ELR (cell line): ENCODE measurements at regions not wholly inside any gene's neighbourhood (a gene's known extent, or its start where the extent isn't known, plus 50 kb on each side); places are given as distances from the start of the nearest gene placed in this dataset.
"Not testable (repeated sequence)": the region's sequence is repeated elsewhere in the genome, so short reads cannot be mapped to it uniquely, and the experiment has no call there.

ENCODE experiments used
- DNase-seq: peaks from one replicate; pipeline ENCODE4 v3.0.0-alpha.2; 2015; ENCODE audit warnings: low read depth

DNA sequence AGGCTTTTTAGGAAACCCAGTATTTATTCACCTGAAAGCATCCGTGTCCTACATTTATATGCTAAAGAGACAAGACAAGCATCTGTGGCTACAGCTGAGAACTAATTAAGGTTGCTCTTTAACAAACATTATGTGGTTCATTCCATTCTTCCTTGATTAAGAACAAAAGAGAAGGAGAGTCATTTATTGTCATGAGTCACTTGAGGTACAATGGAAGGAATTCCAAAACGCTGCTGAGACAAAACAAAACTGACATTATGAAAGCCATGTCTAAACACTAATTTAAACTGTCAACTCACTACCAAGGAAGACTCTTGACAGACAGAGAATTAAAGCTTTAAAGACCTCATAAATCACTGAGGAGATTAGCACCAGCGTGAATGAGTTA lies 214.4 kb downstream of the BMP4 start:
- DNase-seq = no peak

DNA sequence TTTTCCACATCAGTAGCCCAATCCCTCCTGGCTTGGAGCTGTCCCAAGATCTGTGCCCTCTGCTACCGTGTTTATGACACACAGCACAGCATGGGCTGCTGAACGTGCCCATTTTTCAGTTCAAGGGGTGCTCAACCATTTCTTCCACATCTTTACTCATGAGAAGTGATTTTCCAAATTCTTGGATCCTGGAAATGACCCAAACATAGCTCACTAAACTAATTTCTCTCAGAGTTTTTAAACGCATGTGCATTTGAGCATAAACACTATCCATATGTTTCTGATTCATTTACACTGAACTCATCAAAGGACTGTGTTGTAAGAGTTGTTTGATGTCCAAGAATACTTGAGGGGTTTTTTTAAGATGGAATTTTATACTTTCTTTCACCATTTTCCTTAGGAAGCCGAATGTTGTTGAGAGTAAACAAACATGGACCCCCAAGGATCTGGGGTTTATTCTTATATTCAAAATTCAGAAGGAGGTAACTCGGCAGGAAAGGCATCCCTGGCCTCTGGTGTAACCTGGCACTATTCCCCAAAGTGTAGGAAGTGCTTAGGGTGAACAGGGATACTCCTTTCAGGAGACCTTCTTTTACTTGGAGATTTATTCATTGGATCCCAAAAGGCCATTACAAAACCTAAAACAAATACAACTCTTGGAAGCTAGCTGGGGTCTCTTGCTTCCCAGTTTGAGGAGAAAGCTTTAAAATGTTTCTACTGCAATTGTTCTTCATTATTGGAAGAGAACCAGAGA lies 215.0 kb downstream of the BMP4 start:
- DNase-seq = no peak

DNA sequence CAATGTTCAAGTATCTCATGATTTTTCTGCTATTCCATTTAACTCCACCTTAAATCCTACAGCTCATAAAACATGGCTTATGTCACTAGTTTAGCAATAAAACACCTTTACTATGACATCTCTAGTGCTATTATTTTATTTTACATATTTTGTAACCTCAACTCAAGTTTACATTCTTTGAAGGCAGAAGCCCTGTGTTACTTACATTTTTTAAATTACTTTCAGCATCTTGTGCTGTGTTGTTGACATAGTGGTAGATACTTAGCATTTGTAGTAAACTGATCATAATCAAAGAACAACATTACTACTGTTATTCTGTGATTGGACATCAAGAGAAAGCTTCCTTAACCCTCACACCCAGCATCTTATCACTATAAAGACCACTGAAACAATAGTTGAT lies 216.1 kb downstream of the BMP4 start:
- DNase-seq = no peak

DNA sequence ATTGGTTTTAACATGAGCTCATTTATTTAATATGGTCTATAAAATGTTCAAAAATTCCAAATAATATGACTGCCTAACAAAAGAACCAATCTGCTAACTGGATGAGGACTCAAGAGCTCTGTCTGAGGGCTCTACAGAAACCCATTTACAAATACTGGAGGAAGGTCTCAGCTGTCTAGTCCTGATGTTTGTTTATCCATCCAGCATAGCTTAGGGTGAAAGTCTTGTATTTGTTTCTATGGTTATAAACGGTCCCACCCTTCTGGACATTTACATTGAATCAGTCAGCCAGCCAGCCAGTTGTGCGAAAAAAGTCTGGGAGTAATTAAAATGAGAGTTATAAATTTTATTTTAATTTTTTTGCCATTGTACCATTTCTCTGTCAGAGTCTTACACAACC lies 220.7 kb downstream of the BMP4 start:
- no peak for DNase-seq

DNA sequence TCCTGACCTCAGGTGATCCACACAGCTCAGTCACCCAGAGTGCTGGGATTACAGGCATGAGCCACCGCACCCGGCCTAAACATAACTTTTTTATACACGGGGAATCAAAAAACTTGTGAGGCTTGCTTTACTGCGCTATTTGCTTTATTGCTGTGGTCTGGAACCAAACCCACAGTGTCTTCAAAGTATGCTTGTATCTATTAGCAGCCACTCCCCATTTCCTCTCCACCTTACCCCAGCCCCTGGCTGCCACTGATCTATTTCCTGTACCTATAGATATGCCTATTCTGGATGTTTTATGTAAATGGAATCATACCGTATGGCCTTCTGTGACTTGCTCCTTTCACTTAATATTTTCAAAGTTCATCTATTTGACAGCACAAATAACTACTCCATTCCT lies 233.4 kb downstream of the BMP4 start:
- no peak for DNase-seq

DNA sequence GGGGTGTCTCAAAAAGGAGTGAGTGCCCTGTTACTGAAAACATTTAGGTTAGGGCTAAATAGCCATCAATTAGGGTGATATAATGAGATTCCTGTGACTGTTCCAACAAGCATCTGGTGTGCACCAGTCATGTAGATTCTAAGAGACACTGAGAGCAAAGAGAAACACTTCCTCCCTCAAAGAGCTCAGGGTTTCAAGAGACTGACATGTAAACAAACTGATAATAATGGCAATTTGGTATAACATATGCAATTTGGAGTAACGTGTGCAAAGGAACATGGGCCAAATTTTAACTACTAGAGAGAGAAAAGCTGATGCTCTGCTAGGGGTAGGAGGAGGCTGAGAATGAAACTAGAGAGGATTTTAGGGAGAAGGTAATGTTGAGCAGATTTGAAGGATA lies 237.1 kb downstream of the BMP4 start:
- no peak for DNase-seq

DNA sequence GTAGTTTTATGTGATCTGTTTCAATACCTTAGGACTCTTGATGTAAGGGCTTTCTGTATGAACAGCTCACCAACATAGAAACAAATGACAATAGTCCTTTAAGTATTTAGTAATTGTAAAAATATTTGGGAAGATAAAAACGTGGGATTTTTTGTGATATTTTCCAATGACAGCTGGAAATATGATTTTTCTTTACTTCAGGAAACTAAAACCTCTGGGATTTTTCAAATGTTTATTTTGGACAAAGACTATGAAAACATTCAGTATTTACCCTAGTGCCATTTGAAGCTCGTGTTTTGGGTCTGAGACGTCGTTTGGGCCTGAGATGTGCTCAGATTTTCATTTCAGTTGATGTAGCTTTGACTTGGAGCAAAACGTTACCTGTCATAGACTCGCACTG lies 240.0 kb downstream of the BMP4 start:
- DNase-seq = no peak

DNA sequence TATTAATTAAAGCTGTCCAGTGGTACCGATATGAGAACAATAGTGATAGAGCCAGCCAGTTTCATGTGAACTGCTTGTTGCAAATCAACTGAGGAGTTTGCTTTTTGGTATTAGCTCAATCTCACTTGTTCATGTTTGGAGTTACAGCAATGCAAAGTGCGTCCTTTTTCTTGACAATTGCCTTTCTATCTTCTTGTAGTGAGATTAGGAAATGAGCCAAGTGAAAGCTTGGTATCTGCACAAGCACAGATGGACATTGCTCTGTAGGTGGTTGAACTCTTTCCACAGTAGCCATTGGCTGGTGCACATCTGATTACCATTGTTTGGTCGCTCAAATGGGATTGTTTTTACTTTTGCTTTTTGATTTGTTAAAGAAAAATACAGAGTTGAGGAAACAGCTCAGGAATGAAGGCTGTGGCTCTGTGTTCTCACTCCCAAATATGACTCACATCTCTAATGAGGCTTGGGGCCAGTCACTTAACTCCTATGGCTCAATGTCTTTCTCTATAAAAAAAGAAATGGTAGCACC lies 241.4 kb downstream of the BMP4 start:
- DNase-seq = peak; percentile 35

DNA sequence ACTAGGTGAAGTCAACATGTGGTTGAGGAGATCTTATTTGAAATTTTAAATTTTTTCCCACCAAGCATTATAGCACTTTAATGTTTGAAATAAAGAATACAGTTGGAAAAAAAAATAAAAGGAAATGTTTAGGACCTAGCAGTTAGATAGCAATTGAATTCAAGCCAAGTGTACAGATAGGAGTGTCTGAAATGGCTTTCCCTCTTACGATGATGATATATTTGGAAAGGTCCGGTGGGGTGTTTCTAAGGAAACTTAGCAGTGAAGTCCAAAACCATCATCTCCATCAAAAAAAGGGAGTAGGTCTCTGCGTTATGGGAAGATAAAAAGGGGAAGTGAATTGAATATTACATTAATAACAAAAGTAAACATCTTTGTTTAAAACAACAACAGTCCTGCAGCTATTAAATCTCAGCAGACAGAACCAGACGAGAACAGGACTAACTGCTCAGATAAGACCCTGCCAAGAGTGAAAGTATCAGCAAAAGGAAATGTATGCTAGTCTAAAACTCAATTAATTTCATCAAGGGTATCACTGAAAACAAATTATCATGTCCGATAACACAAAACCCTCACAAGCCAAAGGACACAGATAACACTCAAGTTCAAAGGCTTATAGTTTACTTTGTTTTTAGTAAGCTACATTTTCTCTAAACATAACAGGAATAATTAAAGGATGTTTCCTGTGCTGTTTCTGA lies 242.0 kb downstream of the BMP4 start:
- no peak for DNase-seq

DNA sequence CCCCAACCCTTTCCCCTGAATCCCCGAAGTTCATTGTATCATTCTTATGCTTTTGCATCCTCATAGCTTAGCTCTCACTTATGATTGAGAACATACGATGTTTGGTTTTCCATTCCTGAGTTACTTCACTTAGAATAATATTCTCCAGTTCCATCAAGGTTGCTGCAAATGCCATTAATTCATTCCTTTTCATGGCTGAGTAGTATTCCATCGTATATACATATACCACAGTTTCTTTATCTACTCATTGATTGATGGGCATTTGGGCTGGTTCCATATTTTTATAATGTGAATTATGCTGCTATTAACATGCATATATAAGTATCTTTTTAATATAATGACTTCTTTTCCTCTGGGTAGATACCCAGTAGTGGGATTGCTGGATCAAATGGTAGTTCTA lies 243.7 kb downstream of the BMP4 start:
- not testable (repeated sequence) for DNase-seq

DNA sequence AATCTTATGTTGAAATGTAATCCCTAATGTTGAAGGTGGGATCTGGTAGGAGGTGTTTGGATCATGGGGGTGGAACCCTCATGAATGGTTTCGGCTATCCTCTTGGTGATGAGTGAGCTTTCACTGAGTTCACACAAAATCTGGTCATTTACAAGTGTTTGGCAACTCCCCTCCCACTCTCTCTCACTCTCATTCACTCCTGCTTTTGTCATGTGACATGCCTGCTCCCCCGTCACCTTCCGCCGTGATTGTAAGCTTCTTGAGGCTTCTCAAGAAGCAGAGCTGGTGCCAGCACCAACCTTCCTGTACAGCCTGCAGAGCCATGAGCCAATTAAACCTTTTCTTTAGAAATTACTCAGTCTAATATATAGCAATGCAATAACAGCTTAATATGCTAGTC lies 245.4 kb downstream of the BMP4 start:
- no peak for DNase-seq

DNA sequence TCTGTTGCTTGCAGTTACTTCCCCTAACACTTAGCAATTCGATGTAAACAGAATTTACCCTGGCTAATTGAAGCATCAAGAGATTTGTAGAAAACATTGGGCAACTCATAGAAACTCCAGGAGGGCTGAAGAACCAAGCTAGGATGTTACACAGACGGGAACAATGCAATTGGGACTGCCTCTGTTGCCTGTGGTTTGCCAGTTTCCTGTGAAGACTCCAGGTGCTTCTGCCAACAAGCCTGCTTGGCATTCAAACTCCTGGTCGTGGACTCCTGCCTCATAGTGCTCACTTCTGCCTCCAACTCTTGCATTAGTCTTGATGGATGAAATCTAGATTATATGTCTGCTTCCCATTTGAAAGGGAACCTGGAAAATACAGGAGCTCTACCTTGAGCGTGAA lies 246.0 kb downstream of the BMP4 start:
- DNase-seq = no peak

DNA sequence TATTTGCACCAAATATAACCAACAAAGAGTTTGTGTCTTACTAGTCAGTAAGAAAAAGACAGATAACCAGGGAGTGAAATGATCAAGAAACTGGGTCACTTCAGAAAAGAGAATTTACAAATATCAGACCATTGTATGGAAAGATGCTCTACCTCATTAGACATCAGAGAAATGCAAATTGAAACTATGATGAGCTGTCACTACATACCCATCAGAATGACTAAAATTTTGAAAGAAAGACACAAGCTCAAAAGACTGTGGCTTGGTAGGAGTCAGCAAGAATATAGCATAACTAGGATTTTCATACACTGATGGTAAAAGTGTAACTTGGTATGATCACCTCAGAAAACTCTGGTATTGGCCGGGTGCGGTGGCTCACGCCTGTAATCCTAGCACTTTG lies 247.2 kb downstream of the BMP4 start:
- DNase-seq = no peak

DNA sequence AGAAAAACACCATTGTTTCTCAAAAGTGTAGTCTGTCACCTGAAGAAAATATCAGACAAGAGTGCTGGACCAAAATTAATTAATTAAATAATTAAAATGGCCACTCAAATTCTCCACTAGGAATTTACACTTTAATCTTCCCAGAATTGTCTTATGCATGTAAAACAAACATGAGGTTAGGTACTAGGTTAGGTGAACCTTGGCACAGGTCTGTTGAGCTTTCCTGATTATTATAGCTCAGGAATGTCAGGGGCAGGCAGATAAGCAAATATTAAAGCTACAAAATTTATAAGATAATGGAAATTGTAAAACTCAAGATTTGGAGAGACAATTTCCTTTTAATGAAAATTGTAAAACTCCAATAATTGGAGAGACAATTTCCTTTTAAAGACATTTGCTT lies 253.2 kb downstream of the BMP4 start:
- no peak for DNase-seq

DNA sequence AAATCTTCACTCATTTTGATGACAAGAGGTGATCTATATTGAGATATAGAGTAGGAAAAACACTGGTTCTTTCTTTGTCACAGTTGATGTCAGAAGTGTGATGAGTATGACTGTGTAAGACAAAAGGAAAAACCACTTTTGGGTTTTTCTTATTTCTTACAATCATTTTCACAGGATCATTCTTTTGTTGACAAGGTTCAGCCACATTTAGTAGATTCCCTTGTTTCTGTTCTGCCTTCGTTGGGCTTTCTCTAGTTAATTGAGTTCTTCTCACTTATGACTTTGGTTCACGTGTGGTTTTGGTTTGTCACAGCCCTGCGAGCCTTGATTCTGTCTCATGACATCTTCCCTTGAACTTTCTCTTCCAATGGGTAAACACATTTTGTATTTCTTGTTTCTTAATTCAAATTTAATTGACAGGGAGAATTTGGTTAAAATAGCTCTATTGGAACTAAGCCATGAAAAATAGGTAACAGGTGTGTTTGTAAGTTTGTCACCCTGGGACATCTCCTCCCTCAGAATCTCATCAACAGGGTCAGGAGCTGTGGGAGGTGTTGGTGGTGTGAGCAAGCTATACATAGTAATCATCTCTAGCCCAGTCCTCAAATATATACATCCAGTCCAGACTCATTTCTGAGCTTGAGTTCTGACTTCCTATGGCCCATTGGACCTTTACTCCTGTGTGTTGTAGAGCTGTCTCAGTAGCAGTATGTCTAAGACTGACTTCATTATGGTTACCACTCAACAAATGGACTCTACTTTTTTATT lies 255.3 kb downstream of the BMP4 start:
- DNase-seq = no peak

DNA sequence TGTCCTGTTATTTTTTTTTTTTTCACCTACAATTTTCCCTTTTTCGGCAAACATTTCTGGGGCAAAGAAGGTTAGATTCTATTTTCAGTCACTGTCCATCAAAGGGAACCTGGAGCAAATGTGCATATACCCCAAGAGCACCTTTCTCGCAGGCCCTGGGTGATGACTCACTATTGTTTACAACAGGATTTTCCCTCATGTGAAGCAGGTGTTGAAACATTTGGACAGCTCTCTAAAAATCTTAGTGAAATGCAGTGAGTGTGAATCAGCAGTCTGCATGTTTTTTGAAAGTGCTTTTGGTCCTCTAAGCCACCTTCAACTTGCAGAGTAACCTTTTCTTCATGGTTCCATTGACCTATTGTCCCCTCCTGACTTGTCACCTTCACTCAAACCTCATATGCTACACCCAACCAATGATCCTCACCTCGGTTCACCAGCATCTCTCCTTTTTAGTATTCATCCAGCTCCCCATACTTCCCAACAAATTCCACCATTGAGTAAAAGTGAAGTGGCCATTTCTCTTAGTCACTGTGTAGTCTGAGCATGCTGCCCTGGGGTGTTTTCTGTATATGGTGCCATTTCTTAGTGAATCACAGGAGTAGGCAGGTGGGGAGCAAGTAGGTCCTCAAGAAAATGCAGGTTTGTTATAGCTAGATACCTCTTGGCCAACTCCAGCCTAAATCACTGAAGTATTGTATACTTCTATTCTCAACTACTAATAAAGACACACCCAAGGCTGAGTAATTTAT lies 260.2 kb downstream of the BMP4 start:
- DNase-seq = no peak

DNA sequence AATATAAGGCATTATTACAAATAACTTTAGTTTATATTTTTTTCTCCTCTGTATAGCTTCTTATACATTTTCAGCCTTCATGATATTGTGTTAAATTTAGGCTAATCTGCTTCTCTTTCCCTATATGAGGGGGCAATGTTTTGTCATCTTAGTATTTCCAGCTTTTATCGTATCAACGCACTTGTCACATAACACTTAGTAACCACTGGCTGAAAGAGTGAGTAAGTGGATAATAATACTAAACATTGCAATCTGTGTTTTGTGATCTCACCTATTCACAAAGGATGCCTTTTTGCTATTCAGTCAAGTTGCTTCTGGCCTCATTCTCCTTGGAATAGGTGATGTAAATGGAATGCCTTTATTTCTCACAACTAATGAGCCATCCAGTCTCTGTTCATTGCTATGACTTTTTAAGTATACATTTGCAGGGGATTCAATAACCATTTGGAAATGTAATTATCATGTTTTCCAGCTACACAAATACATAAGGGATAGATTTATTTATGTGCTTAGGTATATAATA lies 260.9 kb downstream of the BMP4 start:
- no peak for DNase-seq

DNA sequence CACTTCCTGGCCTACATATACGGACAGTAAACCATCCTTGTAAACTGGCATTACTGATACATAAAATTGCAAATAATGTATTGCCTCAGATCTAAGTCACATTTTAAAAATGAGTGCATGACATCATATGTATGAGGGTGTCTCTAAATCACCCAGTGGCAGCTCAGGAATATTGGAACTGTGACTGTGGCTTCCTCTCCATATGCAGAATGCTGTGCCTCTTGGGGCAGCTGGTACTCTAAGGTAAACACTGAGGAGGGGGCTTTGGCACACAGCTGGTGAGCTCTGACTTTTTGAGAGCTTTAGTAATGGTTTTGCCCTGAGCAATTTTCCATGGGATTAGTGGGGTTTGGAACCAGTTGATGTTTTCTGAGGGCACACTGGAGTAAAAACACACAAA lies 263.7 kb downstream of the BMP4 start:
- DNase-seq = no peak

DNA sequence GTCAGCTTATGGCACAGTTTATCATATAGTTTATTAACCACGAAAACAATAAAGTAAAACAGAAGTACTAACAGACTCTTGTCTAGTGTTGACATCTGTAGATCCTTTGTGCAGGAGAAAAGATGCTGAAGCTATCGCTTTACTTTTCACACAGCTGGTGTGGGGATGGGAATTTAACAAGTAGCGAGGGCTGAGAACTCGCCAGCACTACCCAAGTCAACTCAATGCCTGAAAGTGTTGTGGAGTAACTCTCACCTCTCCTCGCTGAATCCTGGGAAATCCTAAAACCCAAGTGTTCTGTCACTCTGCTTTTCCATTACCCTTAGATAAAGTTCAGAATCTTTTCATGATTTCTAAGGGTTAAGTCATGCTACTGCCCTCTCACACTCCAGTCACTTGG lies 264.2 kb downstream of the BMP4 start:
- DNase-seq = no peak

DNA sequence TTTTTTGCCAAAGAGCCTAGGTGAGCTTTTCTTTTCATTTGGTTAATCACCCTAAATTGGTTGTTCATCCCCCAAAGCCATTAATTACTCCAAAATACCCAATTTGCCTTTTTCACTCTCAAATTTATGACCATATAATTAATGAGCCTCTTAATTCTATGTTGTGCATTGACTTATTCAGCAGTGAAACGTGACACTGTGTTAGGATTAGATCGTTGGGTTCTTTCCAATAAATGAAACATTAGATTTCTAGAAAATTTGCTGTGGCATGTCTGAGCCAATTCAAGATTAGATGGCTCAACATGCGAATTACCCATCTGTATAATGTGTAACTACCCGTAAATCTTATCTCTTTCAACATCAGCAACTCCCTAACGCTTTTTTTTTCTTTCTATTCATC lies 273.4 kb downstream of the BMP4 start:
- no peak for DNase-seq

DNA sequence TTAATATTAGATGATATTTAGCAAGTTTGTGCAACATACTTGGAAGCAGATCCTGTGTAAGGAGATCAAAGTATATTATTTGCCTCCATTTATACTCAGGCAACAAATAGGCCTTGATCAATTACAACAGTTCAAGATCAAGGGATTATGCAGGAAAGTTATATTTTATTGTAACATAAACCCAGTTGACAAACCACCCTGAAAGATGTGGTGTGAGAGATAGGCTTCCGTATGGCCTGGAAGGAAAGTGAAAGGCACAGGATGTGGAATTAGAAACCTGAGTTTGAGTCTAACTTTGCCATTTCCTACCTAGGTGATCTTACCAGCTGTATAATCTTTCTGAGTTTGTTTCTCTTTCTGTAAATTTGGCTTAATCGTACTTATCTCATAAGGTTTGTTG lies 284.1 kb downstream of the BMP4 start:
- no peak for DNase-seq

DNA sequence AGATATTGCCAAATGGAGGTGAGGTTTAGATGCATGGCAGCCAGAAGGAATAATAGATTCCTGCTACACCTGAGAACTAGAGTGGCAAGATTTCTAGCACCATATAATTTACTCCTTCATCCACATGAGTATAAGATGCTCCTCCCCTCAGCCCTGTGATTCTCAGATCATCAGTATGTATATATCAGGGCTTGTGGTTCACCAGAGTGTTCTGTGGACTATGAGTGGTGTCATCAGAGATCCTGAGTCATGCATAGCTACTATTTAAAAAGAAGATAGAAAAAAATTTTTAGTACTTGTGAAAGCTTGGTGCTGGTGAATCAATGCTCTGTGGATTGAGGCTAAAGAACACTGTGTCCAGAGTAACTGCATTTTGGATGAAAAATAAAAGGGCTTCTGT lies 285.9 kb downstream of the BMP4 start:
- DNase-seq = peak; percentile 71
